Prostate gland (tissue), 2 donors: ENCODE measurements at regions not wholly inside any gene's neighbourhood (a gene's known extent, or its start where the extent isn't known, plus 50 kb on each side); places are given as distances from the start of the nearest gene placed in this dataset.
"Not testable (repeated sequence)": the region's sequence is repeated elsewhere in the genome, so short reads cannot be mapped to it uniquely, and the experiment has no call there.

Experiments
- POLR2A ChIP-seq: fragments of 450-650 bp; IDR thresholded peaks from one replicate; pipeline ENCODE4 v1.6.1; 2016; ENCODE audit warnings: antibody characterized with exemption, mild to moderate bottlenecking
- POLR2AphosphoS5 ChIP-seq: sonication (generic); formaldehyde crosslinking; IDR thresholded peaks from one replicate; pipeline ENCODE4 v1.6.1; 2017; ENCODE audit warnings: antibody characterized with exemption
- TF ChIP-seq, protein P1 (sequence below), 4 experiments: fragments of 200-600 bp in 2 of 4; fragments of 450-650 bp in 2 of 4; sonication (generic) in 2 of 4; IDR thresholded peaks; 1 replicate in 3 of 4; 2 replicates in 1 of 4; pipeline ENCODE4 v1.5.1; 2016 to 2019; ENCODE audit warnings: antibody characterized with exemption in 4 of 4, mild to moderate bottlenecking in 2 of 4, moderate library complexity in 2 of 4

GRCh38 chr5:166804693-166805092 lies 1486.8 kb upstream of the WWC1 start:
- not testable (repeated sequence) for TF ChIP-seq POLR2A, POLR2AphosphoS5
- TF ChIP-seq, protein P1, sequence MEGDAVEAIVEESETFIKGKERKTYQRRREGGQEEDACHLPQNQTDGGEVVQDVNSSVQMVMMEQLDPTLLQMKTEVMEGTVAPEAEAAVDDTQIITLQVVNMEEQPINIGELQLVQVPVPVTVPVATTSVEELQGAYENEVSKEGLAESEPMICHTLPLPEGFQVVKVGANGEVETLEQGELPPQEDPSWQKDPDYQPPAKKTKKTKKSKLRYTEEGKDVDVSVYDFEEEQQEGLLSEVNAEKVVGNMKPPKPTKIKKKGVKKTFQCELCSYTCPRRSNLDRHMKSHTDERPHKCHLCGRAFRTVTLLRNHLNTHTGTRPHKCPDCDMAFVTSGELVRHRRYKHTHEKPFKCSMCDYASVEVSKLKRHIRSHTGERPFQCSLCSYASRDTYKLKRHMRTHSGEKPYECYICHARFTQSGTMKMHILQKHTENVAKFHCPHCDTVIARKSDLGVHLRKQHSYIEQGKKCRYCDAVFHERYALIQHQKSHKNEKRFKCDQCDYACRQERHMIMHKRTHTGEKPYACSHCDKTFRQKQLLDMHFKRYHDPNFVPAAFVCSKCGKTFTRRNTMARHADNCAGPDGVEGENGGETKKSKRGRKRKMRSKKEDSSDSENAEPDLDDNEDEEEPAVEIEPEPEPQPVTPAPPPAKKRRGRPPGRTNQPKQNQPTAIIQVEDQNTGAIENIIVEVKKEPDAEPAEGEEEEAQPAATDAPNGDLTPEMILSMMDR (IDR thresholded peaks at IDR 0.05) = not testable (repeated sequence)
